ENCODE measurements at regions not wholly inside any gene's neighbourhood (a gene's known extent, or its start where the extent isn't known, plus 50 kb on each side); places are given as distances from the start of the nearest gene placed in this dataset.
"Not testable (repeated sequence)": the region's sequence is repeated elsewhere in the genome, so short reads cannot be mapped to it uniquely, and the experiment has no call there.

GRCh38 chr2:147456779-147457178 is 388.1 kb upstream of the ACVR2A start:
- DNase-seq = no peak

DNA sequence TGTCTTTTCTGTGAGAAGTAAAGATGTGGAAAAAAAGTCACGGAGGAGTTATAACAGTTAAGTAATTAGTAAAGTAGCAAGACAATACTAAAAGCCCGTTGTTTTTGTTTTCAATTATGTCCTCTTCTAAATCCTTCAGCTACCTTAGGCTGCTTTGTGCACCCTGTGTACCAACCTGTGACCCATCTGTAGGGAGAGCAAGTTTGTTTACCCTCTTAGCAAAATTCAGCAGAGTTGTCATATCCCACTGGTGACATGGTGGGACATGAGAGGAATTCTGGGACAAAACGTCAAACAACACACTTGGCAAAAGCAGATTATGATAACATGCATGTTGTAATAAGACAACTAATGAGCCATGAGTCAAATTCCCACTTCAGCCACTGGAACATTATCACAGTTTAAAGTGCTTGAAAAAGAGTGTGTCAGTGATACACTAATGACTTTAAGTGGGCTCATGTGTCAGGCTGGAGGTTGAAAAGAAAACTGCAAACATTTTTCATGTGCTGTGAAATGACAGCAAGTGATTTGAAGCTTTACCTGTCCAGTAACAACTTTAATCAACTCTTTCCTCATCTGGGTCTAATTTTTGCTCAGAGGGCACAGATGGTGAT is 392.8 kb upstream of the ACVR2A start:
- DNase-seq = no peak

DNA sequence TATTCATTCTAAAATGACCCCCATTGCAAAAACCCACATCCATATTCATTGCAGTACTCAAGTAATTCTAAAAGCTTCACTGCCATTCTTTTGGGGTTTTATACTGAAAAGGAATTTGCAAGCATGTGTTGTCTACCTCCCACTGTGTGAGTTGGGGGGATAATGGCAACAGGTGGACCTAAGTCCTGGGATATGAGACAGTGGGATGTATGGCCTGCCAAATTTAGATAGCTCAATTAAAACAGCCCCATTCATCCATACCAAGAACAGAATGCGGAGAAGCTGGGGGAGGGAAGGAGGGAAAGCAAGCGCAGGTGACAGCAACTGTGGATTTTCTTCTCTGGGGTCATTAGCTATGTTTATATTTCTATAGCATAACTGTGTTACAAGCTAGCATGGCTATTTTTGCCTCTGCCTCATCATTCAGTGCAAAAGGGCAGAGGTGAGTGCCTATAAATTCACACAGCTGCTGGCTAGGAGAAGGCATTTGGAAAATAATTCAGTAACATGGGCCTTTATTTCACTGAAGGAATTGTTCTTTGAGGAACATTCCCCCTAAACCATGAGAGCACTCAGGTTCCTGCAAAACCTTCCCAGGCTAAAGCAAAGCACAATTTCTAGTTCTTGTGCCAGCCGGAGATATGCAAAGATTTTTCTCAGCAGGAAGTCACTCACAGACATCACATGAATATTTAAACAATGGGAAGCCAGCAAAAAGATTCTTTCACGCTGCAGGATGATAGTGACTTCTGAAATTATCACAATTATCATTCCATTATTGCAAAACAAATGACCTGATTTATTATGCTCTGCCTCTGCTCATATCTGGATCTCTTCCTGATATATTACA is 393.9 kb upstream of the ACVR2A start:
- no peak for DNase-seq

- DNase-seq = no peak
Measured at GRCh38 chr2:147449323-147449991, 395.4 kb upstream of the ACVR2A start.

DNA sequence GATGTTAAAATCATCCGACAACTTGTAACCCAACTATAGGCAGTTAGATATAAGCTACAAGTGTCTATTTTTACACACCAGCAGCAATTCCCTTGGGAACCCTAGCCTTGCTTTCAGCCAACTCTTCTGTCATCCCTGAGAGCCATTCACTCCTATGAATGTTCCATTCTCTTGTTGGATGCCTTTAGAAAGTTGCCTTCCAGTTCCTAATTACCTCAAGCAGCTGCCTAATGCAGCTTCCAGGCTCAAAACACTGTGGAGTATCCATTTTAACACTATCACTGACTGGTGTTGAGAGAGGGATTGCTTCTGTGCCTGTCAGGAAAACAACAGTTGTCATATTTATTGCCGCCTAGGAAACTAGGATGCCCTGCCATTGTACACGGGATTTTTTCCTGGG is 402.0 kb upstream of the ACVR2A start:
- no peak for DNase-seq

DNA sequence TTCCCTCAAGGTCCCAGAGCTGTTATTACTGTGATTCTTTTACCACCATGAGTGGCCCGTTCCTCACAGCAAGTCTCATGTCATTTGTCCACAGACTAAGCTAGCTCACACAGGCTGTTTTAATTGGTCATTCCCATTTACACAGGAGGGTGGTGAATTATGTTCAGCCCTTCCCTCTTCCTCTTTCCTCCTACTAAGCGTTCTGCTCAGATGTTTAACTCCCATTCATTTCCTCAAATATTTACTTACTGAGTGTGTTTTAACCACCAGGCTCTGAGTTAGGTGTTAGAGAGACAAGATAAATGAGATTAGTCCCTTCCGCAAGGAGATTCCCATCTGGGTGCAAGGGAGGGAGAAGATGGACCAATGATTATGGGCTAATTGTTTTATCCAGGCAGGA is 403.6 kb upstream of the ACVR2A start:
- DNase-seq = no peak

- no peak for DNase-seq
Measured at GRCh38 chr2:147440734-147441133, 404.1 kb upstream of the ACVR2A start.

DNA sequence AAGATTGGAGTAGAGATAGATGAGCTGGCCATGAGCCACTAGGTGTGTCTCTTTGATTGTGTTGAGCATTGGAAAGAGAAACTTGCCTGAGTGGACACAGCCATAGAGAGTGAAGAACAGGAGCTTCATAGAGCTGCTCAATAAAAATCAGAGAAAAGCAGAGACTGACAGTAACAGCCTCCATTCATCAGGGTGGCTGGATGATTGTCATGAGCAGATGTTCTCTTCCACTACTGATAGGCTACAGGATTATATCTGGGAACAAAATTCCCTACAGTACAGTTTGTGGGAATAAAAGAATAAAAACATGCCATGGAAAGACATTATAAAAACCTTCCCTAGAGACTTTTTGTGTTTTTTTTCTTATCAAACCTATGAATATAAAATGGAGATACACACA is 404.8 kb upstream of the ACVR2A start:
- no peak for DNase-seq

- DNase-seq = no peak
Measured at GRCh38 chr2:147438882-147439281, 405.9 kb upstream of the ACVR2A start.

- DNase-seq = no peak
Measured at GRCh38 chr2:147433822-147434221, 411.0 kb upstream of the ACVR2A start.

DNA sequence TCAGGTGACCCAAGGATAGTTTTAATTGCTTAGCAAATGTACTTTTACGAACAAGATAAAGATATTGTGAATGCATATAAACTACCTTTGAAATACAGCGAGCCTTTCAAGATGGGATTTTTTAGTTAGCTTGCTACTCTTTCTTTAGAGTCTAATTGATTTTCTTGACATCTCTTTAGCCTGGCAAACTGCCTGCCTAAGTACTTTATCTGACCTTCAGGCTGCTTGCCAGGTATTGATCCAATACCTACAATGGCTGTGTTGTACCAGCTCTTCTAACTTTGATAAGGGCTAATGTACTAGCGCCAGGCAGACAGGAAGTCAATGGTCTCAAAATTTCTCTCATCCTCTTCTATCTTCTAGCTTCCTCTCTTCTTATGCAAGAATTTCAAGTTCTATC is 414.4 kb upstream of the ACVR2A start:
- no peak for DNase-seq

GRCh38 chr2:147428120-147428747 is 416.6 kb upstream of the ACVR2A start:
- no peak for DNase-seq

DNA sequence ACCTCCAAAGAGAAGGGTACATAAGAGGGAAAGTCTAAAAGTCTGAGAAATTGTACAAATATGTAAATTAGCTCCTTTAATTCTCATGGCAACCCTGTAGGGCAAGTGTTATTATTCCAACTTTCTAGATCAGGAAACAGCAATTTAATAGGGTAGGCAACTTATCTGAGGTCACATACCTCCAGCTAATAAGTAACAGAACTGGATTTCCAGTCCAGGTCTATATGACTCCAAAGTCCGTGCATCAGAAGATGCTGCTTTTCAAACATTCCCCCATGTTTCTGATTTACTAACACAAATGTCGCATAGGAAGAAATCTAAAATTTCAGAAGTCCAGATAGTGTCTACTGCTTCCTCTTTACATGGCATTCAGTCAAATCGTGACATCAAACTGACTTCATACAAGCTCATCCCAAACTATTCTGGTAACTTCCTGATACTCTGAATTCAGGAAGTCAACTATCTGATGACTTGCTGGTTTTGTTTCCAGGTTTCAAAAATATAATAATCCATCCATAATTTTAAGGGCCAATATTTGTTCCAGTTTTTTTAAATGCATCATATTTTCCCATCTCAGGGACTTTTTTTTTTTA is 419.3 kb upstream of the ACVR2A start:
- DNase-seq = no peak

- DNase-seq = no peak
Measured at GRCh38 chr2:147424766-147425165, 420.1 kb upstream of the ACVR2A start.

DNA sequence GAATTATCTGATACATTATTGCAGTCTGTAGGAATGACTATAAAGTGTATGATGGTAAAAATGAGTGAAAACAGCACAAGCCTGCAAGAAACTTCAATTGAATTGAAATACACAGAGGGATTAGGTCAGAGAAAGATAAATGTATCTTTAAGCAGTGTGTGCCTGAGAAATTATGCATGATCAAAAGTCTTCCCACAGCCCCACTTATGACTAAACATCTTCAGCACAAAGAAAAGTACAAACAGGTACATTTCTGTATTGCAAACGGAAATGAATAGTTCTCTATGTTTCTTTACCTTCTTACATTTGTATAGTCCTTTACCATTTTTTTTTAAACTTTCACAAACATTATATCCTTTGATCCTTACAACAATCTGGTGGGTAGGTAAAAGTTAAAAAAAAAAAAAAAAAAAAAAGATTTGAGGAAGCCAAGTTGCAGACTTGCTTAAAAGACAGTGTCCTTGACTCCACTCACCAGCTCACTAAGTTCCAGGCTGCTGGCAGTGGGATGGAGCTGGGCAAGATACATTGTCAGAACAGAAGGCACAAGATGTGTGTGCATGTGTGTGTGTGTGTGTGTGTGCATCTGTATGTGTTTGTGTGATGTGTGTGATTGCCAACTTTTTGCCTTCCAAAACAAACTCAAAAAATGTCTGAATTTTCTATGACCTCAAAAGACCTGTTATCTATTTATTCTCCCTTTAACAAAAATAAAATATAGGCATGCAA is 423.7 kb upstream of the ACVR2A start:
- DNase-seq = no peak

DNA sequence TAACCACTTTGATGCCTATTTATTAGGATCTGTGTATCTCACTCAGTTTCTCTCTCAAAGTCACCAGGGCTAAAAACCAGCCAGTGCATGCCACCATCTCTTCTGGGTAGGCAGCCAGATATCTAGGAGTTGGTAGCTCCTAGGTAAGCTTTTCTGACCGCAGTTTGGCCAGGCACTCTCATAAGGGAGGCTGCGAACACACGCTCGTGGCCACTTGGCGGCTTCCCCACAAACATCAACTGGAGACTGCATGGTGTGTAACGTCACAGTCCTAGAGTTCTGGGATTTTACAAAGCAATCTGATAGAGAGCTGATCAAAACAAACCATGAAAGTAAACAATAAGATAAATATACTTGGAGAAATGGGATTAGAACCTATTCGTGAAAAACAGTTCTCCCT is 424.3 kb upstream of the ACVR2A start:
- DNase-seq = no peak

GRCh38 chr2:147416099-147416498 is 428.7 kb upstream of the ACVR2A start:
- no peak for DNase-seq

DNA sequence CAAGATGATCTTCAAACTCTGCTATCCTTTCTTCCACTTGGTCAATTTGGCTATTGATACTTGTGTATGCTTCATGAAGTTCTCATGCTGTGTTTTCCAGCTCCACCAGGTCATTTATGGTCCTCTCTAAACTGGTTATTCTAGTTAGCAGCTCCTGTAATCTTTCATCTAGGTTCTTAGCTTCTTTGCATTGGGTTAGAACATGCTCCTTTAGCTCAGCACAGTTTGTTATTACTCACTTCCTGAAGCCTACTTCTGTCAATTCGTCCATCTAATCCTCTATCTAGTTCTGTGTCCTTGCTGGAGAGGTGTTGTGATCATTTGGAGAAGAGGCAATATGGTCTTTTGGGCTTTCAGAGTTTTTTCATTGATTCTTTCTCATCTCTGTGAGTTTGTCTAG is 430.2 kb upstream of the ACVR2A start:
- DNase-seq = not testable (repeated sequence)

DNA sequence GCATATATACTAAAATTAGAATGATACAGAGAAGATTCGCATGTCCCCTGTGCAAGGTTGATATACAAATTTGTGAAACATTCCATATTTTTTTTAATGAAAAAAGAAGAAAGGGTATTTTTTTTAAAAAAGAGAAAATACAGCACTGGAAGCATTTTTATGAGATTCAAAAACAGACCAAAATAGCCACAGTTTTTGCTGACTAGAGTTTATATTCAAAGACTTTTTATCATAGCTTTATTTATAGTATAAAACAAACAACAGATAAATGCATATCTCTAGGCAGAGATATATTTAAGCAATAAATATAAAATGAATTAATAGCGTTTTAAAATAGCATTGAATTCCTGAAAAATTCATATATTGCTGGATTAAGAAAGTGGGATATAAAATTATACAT is 436.5 kb upstream of the ACVR2A start:
- no peak for DNase-seq

DNA sequence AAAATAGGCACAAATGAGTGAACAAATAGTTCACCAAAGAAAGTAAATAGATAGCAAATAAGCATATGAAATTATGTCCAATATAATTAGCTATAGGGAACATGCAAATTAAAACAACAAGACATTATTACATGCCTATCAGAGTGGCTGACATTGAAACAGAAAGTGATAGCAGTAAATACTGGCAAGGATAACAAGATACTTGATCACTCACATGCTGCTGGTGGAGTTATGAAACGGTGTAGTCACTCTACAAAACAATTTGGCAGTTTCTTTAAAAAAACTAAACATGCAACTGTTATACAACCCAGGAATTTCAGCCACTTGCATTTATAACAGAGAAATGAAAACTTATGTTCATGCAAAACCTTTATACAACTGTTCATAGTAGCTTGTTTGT is 439.2 kb upstream of the ACVR2A start:
- no peak for DNase-seq

- DNase-seq = no peak
Measured at GRCh38 chr2:147398996-147399395, 445.8 kb upstream of the ACVR2A start.

DNA sequence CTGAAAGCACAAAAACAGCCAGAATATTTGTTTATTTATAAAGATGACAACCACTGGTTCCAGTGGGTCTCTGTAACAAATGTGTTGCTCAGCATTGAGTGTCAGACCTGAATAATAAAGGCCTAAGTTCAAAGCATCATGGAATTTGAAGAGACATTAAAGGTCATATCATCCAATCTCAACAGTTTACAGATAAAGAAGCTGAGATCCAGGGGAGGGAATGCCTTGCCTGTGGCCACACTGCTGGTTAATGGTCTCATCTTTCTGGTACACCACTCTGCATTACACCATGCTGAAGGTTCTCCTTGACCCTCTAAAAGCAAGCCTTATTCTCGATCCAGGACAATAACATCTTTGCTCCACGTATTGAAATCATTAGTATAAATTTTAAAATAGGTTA is 446.5 kb upstream of the ACVR2A start:
- no peak for DNase-seq

DNA sequence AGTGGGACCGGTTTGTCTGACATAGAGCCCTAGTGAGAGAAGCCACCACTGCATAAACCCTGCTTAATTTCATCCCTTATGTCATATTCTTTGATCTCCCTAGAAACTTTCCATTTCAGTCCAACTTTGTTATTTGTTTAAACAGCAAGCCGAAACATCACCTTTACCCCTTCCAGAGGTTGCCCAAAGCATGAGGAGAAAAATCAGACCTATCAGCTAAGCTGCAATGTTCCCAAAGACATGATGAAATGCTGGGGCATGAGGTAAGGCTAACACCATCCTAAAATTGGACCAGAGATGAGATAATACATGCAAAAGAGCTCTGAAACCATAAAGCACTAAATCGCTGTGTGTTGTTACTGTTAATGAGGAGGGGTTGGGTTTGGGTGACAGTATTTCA is 447.9 kb upstream of the ACVR2A start:
- no peak for DNase-seq
